ENCODE measurements at regions not wholly inside any gene's neighbourhood (a gene's known extent, or its start where the extent isn't known, plus 50 kb on each side); places are given as distances from the start of the nearest gene placed in this dataset.

DNA sequence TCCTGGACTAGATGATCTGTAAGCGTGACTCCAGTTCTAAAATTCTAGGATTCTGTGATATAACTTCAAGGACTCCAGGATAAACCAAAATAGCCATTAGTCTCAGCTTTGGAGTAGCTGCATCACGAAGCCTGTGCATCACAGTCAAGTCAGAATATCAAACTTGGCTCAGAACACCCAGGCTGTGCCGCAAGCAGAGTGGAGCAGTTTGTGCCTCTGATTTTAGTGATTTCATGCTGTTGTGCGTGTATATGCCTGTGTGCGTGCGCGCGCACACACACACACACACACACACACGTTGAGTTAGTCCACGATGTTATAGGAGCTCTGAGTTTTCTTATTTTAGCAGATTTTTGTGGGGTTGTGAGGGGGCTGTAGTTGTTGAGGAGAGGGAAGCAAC, 356.6 kb upstream of the KCNH8 start:
- ATAC-seq (ENCODE audit: low read depth) (no peak), DNase-seq (ENCODE audit: low spot score) (no peak)
- H3K4me1 ChIP-seq (ENCODE audit: insufficient read depth, poor library complexity, severe bottlenecking) = no peaks in the 10 kb centered on the region
- no peak overlapping the region for H3K27ac ChIP-seq (ENCODE audit: poor library complexity, severe bottlenecking)
- TF ChIP-seq, protein P1, sequence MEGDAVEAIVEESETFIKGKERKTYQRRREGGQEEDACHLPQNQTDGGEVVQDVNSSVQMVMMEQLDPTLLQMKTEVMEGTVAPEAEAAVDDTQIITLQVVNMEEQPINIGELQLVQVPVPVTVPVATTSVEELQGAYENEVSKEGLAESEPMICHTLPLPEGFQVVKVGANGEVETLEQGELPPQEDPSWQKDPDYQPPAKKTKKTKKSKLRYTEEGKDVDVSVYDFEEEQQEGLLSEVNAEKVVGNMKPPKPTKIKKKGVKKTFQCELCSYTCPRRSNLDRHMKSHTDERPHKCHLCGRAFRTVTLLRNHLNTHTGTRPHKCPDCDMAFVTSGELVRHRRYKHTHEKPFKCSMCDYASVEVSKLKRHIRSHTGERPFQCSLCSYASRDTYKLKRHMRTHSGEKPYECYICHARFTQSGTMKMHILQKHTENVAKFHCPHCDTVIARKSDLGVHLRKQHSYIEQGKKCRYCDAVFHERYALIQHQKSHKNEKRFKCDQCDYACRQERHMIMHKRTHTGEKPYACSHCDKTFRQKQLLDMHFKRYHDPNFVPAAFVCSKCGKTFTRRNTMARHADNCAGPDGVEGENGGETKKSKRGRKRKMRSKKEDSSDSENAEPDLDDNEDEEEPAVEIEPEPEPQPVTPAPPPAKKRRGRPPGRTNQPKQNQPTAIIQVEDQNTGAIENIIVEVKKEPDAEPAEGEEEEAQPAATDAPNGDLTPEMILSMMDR (IDR thresholded peaks at IDR 0.05; ENCODE audit: poor library complexity, severe bottlenecking) = no peak
- H3K36me3 ChIP-seq (ENCODE audit: low read depth) = no peaks in the 10 kb centered on the region
- H3K27me3 ChIP-seq (ENCODE audit: insufficient read depth, poor library complexity, severe bottlenecking) = no peaks in the 10 kb centered on the region
- H3K4me3 ChIP-seq (ENCODE audit: severe bottlenecking) = no peak overlapping the region
- H3K9me3 ChIP-seq (ENCODE audit: severe bottlenecking) = no peaks in the 10 kb centered on the region

DNA sequence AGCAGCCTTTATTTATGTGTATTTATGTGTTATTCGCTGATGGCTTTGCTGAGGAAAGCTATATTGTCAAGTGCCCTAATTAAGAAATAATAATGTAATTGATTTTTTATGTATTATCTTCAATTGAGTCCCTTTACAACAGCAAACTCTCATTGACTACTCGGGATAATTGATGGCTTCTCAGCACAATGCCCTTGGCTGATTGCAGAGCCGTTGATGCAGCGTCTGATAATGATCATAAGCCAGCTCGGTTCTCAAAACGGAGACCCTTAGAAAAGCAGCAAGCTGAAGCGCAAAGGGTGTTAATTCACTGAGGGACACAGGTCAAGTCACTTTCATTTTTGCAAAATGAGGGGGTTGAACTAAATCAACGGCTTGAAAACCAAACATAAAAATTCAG, 357.1 kb upstream of the KCNH8 start:
- ATAC-seq (ENCODE audit: low read depth) (no peak), DNase-seq (ENCODE audit: low spot score) (no peak)
- Histone ChIP-seq H3K4me3 (ENCODE audit: severe bottlenecking) (no peak overlapping the region), H3K36me3 (ENCODE audit: low read depth) (no peaks in the 10 kb centered on the region), H3K4me1 (ENCODE audit: insufficient read depth, poor library complexity, severe bottlenecking) (no peaks in the 10 kb centered on the region), H3K27ac (ENCODE audit: poor library complexity, severe bottlenecking) (no peak overlapping the region), H3K27me3 (ENCODE audit: insufficient read depth, poor library complexity, severe bottlenecking) (no peaks in the 10 kb centered on the region), H3K9me3 (ENCODE audit: severe bottlenecking) (no peaks in the 10 kb centered on the region)
- TF ChIP-seq, protein P1 (IDR thresholded peaks at IDR 0.05; ENCODE audit: poor library complexity, severe bottlenecking) = no peak

DNA sequence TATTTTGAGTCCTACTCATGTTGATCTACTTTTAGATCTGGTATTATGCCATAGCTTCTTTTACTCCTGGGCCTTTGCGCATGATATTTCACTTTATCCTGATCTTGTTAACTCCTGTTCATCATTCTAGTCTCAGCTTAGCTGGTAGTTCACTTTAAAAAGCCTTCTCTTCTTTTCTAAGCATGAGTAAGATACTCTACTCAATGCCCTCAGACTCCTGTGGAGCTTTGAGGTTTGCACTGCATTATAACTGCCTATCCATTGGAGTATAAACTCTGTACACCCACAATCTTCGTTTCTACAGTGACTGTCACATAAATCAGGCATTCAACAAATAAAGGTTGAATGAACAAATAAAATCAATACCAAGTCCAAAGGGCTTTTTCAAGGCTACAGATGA, 357.9 kb upstream of the KCNH8 start:
- TF ChIP-seq, protein P1 (IDR thresholded peaks at IDR 0.05; ENCODE audit: poor library complexity, severe bottlenecking) = no peak
- Histone ChIP-seq H3K9me3 (ENCODE audit: severe bottlenecking) (no peaks in the 10 kb centered on the region), H3K27ac (ENCODE audit: poor library complexity, severe bottlenecking) (no peak overlapping the region), H3K36me3 (ENCODE audit: low read depth) (no peaks in the 10 kb centered on the region), H3K4me3 (ENCODE audit: severe bottlenecking) (no peak overlapping the region), H3K27me3 (ENCODE audit: insufficient read depth, poor library complexity, severe bottlenecking) (no peaks in the 10 kb centered on the region), H3K4me1 (ENCODE audit: insufficient read depth, poor library complexity, severe bottlenecking) (no peaks in the 10 kb centered on the region)
- ATAC-seq (ENCODE audit: low read depth) (no peak), DNase-seq (ENCODE audit: low spot score) (no peak)

DNA sequence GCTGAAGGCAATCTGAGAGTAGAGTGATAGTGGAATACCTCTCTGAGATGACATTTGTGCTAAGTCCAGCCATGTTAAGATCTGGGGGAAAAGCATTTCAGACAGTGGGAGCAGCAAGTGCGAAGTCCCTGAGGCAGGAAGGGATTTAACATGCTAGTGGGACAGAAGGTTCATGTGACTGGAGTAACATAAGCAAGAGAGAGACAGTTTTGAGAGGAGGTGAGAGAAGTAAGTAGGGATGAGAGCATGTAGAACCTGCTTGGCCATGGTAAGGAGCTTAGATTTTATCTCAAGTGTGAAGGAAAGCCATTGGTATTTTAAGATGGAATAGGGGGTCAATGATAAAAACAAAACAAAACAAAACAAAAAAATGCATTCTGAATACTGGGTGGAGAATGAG, 358.6 kb upstream of the KCNH8 start:
- no peak overlapping the region for H3K4me3 ChIP-seq (ENCODE audit: severe bottlenecking)
- ATAC-seq (ENCODE audit: low read depth) (no peak), DNase-seq (ENCODE audit: low spot score) (no peak)
- H3K27ac ChIP-seq (ENCODE audit: poor library complexity, severe bottlenecking) = no peak overlapping the region
- TF ChIP-seq, protein P1 (IDR thresholded peaks at IDR 0.05; ENCODE audit: poor library complexity, severe bottlenecking) = no peak
- H3K27me3 ChIP-seq (ENCODE audit: insufficient read depth, poor library complexity, severe bottlenecking) = no peaks in the 10 kb centered on the region
- H3K9me3 ChIP-seq (ENCODE audit: severe bottlenecking) = no peaks in the 10 kb centered on the region
- H3K36me3 ChIP-seq (ENCODE audit: low read depth) = no peaks in the 10 kb centered on the region
- H3K4me1 ChIP-seq (ENCODE audit: insufficient read depth, poor library complexity, severe bottlenecking) = no peaks in the 10 kb centered on the region

DNA sequence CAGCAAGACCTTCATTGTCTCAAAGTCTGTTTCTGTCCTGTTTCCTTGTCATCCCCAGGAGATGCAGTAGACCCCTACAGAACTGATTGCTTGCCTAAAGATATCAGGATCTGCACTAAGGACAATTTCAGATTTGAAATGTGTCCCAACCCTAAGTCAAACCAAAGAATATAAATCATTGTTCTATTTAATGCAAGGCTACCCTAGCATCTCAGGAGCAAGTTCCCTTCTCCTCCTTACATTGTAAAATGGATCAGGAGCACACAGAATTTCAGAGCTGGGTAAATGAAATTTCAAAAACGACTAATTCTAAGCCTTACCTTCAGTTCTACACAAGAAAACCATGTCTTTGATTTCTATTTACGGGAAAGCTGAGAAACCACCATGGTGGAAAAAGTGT, 360.9 kb upstream of the KCNH8 start:
- Histone ChIP-seq H3K36me3 (ENCODE audit: low read depth) (no peaks in the 10 kb centered on the region), H3K9me3 (ENCODE audit: severe bottlenecking) (no peaks in the 10 kb centered on the region), H3K4me1 (ENCODE audit: insufficient read depth, poor library complexity, severe bottlenecking) (no peaks in the 10 kb centered on the region), H3K27ac (ENCODE audit: poor library complexity, severe bottlenecking) (no peak overlapping the region), H3K27me3 (ENCODE audit: insufficient read depth, poor library complexity, severe bottlenecking) (no peaks in the 10 kb centered on the region), H3K4me3 (ENCODE audit: severe bottlenecking) (no peak overlapping the region)
- ATAC-seq (ENCODE audit: low read depth) = no peak
- TF ChIP-seq, protein P1 (IDR thresholded peaks at IDR 0.05; ENCODE audit: poor library complexity, severe bottlenecking) = no peak
- no peak for DNase-seq (ENCODE audit: low spot score)

All from RWPE2 (cell line).